ENCODE measurements at regions not wholly inside any gene's neighbourhood (a gene's known extent, or its start where the extent isn't known, plus 50 kb on each side); places are given as distances from the start of the nearest gene placed in this dataset.
A peak's percentile ranks its signal among the peaks of the same experiment; 100 is the strongest.

DNA sequence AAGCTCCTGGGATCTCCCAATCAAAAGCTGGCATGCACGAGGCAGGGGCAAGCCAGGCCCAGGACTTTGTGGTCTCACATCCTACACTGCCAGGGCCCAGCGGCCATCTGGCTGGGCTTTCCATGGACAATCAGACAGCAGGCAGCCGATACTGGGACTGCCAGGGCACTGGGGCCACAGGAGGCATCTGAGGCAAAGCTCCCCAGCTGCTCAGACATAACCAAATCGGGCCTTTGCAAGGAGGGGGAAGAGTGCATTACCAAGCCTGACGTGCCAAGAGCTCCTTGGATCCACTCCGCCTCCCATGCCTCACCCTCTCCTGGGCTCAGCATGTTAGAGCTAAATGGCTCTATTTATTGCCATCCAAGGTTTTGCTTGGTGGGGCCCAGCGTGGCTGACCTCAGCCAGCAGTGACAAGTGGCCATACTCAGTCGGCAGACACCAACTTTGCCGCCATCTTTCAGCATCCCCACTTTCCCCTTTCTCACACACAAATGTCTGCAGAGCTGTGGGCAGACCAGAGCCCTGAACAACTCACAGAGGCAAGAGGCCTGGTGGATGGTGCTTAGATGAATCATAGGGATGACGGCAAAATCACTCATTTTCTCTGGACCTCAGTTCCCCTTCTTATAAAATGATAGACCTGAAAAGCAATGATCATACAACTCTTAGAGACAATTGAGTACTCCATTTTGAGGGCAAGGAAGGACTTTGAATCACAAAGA is 200.8 kb downstream of the TTC32 start:
- DNase-seq (ENCODE audit: extremely low read depth in 1 of 11, low read depth in 9 of 11, low spot score in 4 of 11) = no peak

DNA sequence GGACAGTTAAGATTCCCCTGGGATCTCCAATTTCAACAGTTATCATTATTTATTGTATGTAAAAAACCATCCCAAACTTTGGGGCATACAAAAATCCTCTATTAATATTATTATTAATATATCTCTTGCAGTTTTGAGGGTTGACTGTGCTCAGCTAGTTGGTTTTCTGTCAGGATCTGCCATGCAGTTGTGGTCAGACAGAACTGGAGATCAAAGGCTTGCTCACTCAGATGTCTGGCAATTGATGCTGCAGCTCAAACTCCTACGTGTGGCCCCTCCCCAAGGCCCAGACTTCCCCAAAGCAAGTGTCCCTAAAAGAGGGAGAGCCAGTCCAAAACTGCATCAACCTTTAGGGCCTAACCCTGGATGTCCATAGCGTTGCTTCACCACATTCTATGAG is 204.7 kb downstream of the TTC32 start:
- DNase-seq (ENCODE audit: extremely low read depth in 1 of 11, low read depth in 9 of 11, low spot score in 4 of 11) = no peak

DNA sequence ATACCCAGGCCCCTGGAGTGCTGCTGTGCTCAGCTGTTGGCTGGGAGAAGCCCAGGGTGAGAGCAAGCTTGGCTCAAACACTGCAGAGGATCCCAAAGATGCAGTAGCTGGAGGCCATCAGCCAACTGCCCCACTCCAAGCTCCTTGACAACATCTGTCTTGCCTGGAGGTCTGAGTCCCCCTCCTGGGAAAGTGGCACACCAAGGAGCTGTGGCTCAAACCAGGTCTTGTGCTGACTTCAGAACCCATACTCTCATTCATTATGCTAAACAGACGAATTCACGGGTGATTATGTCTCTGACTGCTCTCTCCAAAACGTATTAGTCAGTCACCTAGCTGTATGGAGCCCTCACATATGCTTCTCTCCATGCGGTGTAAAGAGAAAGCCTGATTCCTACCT is 206.1 kb downstream of the TTC32 start:
- DNase-seq (ENCODE audit: extremely low read depth in 1 of 11, low read depth in 9 of 11, low spot score in 4 of 11) = no peak

DNA sequence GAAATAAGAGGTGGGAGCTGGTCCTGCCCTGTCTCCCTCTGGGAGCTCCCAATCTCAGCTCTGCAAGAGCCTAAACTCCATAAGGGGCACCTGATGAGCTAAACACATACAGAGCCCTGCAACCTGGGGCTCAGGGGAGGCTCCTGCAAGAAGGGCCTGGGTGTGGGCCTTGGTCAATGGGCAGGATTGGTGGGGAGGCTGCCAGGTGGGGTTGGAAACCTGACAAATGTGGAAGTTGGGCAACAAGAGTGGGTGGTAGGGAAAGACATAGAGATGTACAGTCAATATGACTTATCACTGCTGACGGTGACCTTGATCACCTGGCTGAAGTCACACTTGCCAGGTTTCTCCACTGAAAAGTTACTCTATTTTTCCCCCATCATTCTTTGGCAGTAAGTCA is 209.9 kb downstream of the TTC32 start:
- DNase-seq (ENCODE audit: extremely low read depth in 1 of 11, low read depth in 9 of 11, low spot score in 4 of 11) = no peak

DNA sequence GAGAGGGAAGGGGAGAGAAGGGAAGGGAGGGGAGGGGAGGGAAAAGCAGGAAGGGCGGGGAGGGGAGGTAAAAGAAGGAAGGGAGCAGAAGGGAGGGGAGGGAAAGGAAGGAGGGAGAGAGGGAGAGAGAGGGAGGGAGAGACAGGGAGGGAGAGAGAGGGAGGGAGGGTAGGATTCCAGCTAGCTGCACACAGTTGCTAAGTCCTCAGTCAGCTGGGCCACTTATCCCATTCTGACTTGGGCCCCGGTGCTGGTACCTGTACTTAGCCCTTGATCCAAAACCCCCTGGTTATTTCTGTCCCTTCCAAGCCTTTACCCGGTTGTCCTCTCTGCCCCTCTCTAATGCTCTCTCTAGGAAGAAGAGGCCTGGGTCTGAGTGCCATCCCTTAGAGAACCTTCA is 211.4 kb downstream of the TTC32 start:
- DNase-seq (ENCODE audit: extremely low read depth in 1 of 11, low read depth in 9 of 11, low spot score in 4 of 11) = no peak

DNA sequence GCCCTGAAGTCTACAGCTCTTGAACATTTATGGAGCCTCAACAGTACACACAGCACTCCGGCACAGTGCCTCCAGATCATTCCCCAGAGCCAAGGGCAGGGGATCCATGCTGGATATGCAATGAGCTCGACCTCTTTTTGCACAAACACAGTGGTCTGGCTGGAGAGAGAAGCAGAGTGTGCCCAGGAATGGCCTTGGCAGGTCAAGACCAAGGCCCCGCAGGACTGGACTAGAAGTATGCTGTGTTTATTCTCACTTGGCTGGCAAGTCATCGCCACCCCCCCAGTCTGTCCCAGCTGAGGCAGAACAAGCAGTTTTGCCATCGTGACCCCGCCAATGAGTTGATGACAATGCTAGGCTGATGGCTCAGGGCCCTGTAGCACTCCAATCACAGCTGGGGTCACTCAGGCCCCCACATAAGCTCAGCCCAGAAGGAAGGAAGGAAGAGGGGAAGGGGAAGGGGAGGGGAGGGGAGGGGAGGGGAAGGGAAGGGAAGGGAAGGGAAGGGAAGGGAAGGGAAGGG is 212.1 kb downstream of the TTC32 start:
- no peak for DNase-seq (ENCODE audit: extremely low read depth in 1 of 11, low read depth in 9 of 11, low spot score in 4 of 11)

DNA sequence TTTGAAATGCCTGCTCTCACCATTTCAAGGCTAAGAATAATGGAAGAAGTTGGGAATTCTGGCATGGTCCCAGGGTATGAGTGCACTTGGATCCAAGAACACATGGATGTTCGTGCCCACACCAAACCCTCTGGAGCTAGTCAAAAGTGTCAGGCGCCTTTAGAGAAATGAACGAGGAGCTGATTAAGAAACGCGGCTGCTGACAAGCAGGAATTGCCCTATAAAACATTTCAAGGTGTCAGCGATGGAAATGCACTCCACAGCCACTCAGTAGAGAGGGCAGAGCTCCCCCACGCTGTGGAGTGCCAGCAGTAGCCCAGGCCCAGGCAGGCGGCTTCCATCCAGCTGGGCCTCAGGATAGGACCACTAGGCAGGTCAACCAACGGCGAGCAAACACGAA is 213.7 kb downstream of the TTC32 start:
- DNase-seq (ENCODE audit: extremely low read depth in 1 of 11, low read depth in 9 of 11, low spot score in 4 of 11) = no peak

DNA sequence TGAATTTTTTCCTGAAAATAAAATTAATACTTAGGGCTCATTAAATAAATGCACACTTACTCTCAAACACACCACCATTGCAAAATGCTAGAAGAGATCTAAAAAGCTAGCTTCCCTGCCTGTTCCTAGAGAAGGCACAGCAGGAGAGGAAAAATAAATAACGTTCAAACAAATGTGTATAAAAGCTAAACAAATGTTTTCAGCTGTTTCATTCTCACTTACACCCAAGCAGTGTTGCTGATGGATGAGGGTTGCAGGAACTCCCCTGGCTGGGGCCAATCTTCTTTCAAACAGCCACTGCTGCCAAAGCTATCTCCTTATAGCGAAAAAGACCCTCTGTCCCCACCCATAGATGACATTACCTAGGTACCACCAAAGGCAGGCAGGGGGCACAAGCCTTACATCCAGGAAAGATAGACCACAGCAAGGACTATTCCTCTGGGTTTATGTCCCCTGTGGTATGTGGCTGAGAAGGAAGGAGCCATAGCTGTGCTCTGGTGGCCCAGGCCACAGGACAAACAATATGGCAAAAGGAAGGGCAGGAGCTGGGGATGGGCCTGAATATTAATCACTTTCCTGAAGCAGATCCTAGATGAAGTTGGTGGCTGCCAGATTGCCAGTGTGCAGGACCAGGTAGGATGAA is 214.6 kb downstream of the TTC32 start:
- no peak for DNase-seq (ENCODE audit: extremely low read depth in 1 of 11, low read depth in 9 of 11, low spot score in 4 of 11)

DNA sequence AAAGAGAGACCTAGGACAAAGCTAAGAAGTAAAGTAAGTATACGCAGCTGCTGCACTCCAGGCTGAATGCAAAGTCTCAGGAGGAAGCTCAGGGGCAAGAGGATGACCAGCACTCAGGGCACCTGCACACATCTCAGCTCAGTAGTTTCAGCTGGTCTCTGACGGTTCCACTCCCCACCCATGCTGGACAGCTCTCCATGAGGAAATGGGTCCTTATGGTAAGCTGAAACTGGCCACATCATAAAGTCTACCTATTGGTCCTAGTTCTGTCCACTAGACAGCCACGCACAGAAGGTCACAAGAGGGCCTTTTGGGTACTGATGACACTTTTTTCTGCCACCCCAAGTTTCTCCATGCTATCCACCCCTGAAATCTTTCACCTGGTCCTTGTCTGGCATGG is 215.3 kb downstream of the TTC32 start:
- no peak for DNase-seq (ENCODE audit: extremely low read depth in 1 of 11, low read depth in 9 of 11, low spot score in 4 of 11)

DNA sequence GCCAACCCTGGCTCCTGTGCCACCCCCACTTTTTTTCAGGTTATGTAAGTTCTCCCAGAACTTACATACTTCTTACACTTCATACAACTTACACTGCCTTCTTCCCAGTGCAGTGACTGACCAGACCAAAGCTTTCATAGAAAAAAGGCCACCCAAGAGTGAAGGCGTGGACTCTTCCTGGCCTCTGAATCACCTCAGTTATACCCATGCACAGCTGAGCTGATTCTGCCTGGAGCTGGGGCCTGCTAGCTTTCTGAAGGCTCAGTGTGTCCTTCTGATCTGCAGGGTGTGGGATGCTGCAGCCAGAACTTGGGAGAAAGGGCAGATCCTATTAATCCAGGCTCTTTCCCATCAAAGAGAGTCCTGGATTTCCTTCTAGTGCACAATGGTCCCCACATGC is 216.1 kb downstream of the TTC32 start:
- DNase-seq (ENCODE audit: extremely low read depth in 1 of 11, low read depth in 9 of 11, low spot score in 4 of 11) = no peak

DNA sequence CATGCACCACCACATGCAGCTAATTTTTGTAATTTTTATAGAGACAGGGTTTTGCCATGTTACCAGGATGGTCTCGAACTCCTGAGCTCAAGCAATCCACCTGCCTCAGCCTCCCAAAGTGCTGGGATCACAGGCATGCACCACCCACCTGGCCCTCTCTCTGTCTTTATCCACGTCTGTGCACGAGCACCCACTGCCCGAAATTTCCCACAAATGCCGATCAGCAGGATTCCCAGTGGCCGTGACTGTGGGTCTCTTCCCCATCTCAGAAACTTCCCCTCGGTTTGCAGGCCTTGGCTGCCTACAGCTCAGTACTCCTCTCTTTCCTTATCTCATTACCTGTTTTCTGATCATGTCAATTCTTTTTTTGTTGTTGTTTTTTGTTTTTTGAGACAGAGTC is 217.3 kb downstream of the TTC32 start:
- no peak for DNase-seq (ENCODE audit: extremely low read depth in 1 of 11, low read depth in 9 of 11, low spot score in 4 of 11)

DNA sequence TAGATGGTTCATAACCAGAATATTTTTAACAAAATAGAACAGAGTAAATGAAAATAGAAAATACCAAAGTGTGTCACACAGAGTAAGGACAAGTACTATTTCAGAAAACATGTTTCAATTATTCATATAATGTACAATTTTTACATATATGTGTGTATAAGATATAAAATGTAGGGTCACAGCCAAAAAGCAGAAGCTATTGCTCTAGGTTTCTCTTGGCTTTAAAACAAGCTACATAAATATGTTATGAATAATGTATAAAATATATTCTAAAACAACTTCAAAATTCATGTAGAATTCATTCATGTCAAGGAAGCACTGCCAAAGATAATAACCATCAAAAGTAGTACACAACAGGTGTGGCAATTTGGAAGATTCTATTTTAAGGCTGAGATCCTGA is 218.2 kb downstream of the TTC32 start:
- no peak for DNase-seq (ENCODE audit: extremely low read depth in 1 of 11, low read depth in 9 of 11, low spot score in 4 of 11)

DNA sequence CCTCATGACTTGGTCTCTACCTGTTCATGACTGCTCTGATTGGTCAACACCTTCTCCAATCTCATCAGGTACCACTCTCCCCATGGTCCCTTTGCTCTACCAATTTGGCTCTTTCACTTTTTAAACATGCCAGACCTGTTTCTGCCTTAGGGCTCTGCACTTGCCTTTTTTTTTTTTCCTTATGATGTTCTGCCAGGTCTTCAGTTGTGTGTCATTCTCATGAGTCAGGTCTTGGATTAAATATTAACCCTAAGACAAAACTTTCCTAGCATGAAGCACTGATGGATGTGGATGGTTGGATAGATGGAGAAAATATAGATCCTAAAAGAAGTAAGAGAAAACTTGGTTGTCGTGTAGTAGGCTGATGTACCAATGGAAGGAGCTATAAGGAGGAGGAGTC is 219.3 kb downstream of the TTC32 start:
- no peak for DNase-seq (ENCODE audit: extremely low read depth in 1 of 11, low read depth in 9 of 11, low spot score in 4 of 11)

DNA sequence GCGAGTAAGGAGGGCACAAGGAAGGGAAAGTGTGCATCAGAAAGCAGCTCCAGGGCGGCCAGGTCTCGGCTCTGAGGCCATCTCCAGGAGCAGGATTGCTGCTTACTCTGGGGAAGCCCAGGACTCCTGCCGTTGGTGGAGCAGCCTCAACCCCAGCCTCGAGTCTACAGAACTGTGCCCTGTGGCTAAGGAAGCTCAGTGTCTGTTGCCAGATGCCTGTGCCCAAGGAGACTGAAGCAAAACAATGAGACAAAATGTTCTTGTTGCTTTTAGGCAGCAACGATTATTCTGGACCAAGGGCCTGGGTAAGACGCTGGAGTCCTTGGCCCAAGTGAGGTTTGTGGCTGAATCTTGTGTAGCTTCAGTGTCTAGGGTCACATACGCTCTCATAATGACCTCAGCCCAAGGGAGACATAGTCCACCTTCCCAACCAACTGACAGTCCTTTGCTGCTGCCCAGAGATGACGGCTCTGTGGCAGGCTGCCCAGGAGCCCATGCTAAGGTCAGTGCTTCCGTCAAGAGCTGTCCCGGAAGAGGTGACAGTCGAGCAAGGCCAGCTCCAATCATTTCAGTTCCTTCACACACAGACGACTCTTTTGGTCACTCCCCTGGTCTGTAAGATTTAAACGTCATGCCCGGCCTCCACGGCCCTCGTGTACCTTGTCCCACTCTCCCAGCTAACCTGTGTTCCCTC is 223.8 kb downstream of the TTC32 start:
- DNase-seq (ENCODE audit: extremely low read depth in 1 of 11, low read depth in 9 of 11, low spot score in 4 of 11) = no peak

DNA sequence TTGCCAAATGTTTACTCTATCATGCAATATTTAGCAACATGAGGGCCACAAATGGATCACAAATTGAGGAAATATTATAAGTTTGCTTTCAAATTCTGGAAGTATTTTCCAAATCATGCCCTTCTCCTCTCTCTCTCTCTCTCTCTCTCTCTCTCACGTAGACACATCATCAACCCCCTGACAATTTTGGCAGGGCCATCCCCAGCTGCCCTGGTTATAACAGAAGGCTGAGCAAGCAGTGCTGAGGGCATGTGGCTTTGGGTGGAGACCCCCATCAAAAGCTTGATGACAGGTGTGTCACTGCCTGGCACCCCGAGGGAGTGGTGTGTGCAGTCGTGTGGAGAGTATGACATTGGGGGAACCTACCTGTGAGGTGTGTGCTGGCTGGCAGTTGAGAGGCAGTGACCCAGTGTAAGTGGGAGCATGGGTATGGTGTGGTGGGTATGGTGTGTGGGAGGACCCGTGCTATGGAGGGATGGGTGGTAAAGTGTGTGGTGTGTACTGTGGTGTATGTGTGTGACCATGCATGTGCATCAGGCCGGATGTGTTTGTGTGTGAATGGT is 224.5 kb downstream of the TTC32 start:
- DNase-seq (ENCODE audit: extremely low read depth in 1 of 11, low read depth in 9 of 11, low spot score in 4 of 11) = no peak

DNA sequence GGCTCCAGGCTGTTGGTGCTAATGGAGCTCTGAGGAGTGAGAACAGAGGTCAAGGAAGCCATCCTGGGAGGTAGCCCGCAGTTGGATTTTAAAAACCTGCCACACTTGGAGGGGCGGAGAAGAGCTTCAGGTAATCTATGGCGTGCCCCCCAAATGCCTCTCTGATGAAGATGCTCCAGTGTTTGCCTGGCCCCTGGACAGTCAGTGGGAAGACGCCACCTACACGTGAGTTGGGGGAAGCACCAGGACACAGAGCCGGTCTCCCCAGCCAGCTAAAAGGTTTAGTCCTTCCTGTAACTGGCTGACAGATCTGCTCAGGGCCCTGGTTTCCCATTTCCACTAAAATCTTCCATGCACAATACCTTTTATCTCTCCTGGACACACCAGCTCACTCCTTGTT is 225.0 kb downstream of the TTC32 start:
- DNase-seq (ENCODE audit: extremely low read depth in 1 of 11, low read depth in 9 of 11, low spot score in 4 of 11) = no peak

DNA sequence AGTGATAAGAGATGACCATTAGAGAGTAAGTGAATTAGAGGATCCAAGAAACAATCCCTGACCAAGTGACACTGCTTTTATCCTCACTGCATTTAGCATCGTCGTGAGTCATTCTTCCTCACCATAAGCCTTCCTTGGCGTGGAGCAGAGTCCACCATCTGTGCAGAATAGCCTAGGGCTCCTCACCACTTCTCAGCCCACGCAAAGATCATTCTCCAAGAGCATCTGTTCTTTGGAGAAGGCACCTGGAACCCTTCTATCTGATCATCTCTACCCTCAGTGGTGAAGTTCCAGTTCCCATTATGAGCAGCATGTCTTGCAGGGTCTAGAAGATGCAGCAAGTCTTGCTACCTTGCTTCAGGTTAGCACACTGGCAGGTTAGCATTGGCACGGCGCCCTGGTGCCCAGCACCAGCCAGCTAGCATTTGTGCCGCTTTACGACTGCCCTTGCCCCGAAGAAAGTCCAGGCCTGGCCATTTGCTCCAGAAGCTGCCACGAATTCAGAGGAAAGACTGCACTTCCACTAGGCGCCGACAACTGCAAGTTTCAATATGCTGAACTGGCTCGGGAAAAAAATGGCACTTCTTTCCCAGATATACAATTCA is 225.8 kb downstream of the TTC32 start:
- no peak for DNase-seq (ENCODE audit: extremely low read depth in 1 of 11, low read depth in 9 of 11, low spot score in 4 of 11)

DNA sequence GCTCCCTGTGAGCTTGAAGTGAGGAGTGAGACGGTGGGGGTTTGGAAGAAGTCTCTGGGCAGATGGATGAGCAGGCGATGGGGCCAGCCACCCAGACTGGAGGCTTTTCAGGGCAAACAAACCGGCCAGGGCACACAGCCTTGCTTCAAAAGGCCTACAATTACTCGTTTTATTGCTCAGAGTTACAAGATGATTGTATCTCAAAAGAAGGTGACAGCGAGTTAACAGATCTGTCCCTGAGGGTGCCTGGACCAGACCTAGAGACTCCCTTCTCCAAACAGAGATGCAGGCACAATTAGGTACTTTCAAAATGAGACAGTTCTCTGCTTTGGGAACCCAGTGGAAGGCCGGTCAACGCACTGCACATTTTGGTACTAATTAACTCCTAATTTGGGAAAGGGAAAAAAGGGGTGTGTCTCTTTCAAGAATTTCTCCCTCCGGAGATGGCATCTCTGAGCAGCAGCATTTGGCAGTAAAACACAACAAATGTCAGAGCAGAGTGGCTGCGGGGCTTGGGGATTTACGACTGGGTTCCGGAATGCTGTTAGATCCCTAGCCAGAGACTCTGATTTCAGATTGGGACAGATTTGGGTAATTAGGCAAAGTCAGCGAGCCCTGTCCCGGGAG is 226.7 kb downstream of the TTC32 start:
- DNase-seq (ENCODE audit: extremely low read depth in 1 of 11, low read depth in 9 of 11, low spot score in 4 of 11) = peak in 1 of 11 donors; percentile 44
